IPS-11a (cell line): ENCODE measurements at regions not wholly inside any gene's neighbourhood (a gene's known extent, or its start where the extent isn't known, plus 50 kb on each side); places are given as distances from the start of the nearest gene placed in this dataset.

Experiments used
- H3K4me3 ChIP-seq: one replicate; pipeline ENCODE4 v1.5.1; 2013; ENCODE audit warnings: low read depth, low read length, control low read depth

- no peak overlapping the region for H3K4me3 ChIP-seq
These were observed 361.2 kb downstream of the ZNF516 start for GRCh38 chr18:76133873-76134272.

- no peak overlapping the region for H3K4me3 ChIP-seq
These were observed 363.3 kb downstream of the ZNF516 start for GRCh38 chr18:76131738-76132137.

- no peak overlapping the region for H3K4me3 ChIP-seq
These were observed 364.2 kb downstream of the ZNF516 start for GRCh38 chr18:76130845-76131244.

GRCh38 chr18:76126327-76126726 lies 368.7 kb downstream of the ZNF516 start:
- no peak overlapping the region for H3K4me3 ChIP-seq

- no peak overlapping the region for H3K4me3 ChIP-seq
These were observed 374.0 kb downstream of the ZNF516 start for GRCh38 chr18:76121011-76121410.

GRCh38 chr18:76115580-76115979 lies 379.5 kb downstream of the ZNF516 start:
- H3K4me3 ChIP-seq, result no peak overlapping the region

- H3K4me3 ChIP-seq, result no peak overlapping the region
These were observed 381.9 kb downstream of the ZNF516 start for GRCh38 chr18:76113101-76113500.

- no peak overlapping the region for H3K4me3 ChIP-seq
These were observed 392.4 kb downstream of the ZNF516 start for GRCh38 chr18:76102626-76103025.

GRCh38 chr18:76102156-76102555 lies 392.9 kb downstream of the ZNF516 start:
- no peak overlapping the region for H3K4me3 ChIP-seq

GRCh38 chr18:76099931-76100457 lies 395.0 kb downstream of the ZNF516 start:
- no peak overlapping the region for H3K4me3 ChIP-seq

- H3K4me3 ChIP-seq, result no peak overlapping the region
These were observed 396.2 kb downstream of the ZNF516 start for GRCh38 chr18:76098674-76099411.

GRCh38 chr18:76081536-76081935 lies 413.5 kb downstream of the ZNF516 start:
- no peak overlapping the region for H3K4me3 ChIP-seq

GRCh38 chr18:76080430-76080829 lies 414.6 kb downstream of the ZNF516 start:
- no peak overlapping the region for H3K4me3 ChIP-seq

- H3K4me3 ChIP-seq, result no peak overlapping the region
These were observed 419.3 kb downstream of the ZNF516 start for GRCh38 chr18:76075777-76076176.

GRCh38 chr18:76064998-76065397 lies 430.0 kb downstream of the ZNF516 start:
- no peak overlapping the region for H3K4me3 ChIP-seq

GRCh38 chr18:76058146-76058545 lies 436.9 kb downstream of the ZNF516 start:
- H3K4me3 ChIP-seq, result no peak overlapping the region

- H3K4me3 ChIP-seq, result no peak overlapping the region
These were observed 437.7 kb downstream of the ZNF516 start for GRCh38 chr18:76057386-76057785.

- no peak overlapping the region for H3K4me3 ChIP-seq
These were observed 438.5 kb downstream of the ZNF516 start for GRCh38 chr18:76056471-76057110.

GRCh38 chr18:76055578-76055977 lies 439.5 kb downstream of the ZNF516 start:
- no peak overlapping the region for H3K4me3 ChIP-seq

GRCh38 chr18:76055025-76055424 lies 440.0 kb downstream of the ZNF516 start:
- no peak overlapping the region for H3K4me3 ChIP-seq

GRCh38 chr18:76054156-76054555 lies 440.9 kb downstream of the ZNF516 start:
- no peak overlapping the region for H3K4me3 ChIP-seq

- H3K4me3 ChIP-seq, result no peak overlapping the region
These were observed 441.5 kb downstream of the ZNF516 start for GRCh38 chr18:76053551-76053950.
